Amniotic epithelial cell (primary cell): ENCODE measurements at regions not wholly inside any gene's neighbourhood (a gene's known extent, or its start where the extent isn't known, plus 50 kb on each side); places are given as distances from the start of the nearest gene placed in this dataset.

ENCODE experiments used
- DNase-seq: peaks from one replicate; pipeline ENCODE4 v3.0.0-alpha.2; 2010; ENCODE audit warnings: low read depth

GRCh38 chr9:113785334-113785733, 90.8 kb upstream of the ZNF618 start:
- no peak for DNase-seq

- DNase-seq = no peak
Measured at GRCh38 chr9:113786071-113786470, 90.0 kb upstream of the ZNF618 start.

GRCh38 chr9:113787871-113788270, 88.2 kb upstream of the ZNF618 start:
- DNase-seq = no peak

GRCh38 chr9:113788616-113789330, 87.3 kb upstream of the ZNF618 start:
- no peak for DNase-seq

- no peak for DNase-seq
Measured at GRCh38 chr9:113790093-113790492, 86.0 kb upstream of the ZNF618 start.

- no peak for DNase-seq
Measured at GRCh38 chr9:113793558-113793957, 82.6 kb upstream of the ZNF618 start.

GRCh38 chr9:113794721-113795120, 81.4 kb upstream of the ZNF618 start:
- DNase-seq = no peak

GRCh38 chr9:113795811-113796392, 80.2 kb upstream of the ZNF618 start:
- no peak for DNase-seq

GRCh38 chr9:113796646-113797426, 79.3 kb upstream of the ZNF618 start:
- no peak for DNase-seq

GRCh38 chr9:113798062-113799030, 77.8 kb upstream of the ZNF618 start:
- no peak for DNase-seq

- DNase-seq = no peak
Measured at GRCh38 chr9:113800276-113800675, 75.8 kb upstream of the ZNF618 start.

GRCh38 chr9:113803811-113804589, 72.1 kb upstream of the ZNF618 start:
- DNase-seq = no peak

GRCh38 chr9:113805486-113806132, 70.5 kb upstream of the ZNF618 start:
- no peak for DNase-seq

- DNase-seq = peak; percentile 44
Measured at GRCh38 chr9:113807173-113808061, 68.7 kb upstream of the ZNF618 start.

- DNase-seq = peak; percentile 86
Measured at GRCh38 chr9:113808391-113809358, 67.4 kb upstream of the ZNF618 start.

- DNase-seq = no peak
Measured at GRCh38 chr9:113817171-113817570, 58.9 kb upstream of the ZNF618 start.

GRCh38 chr9:113818391-113818790, 57.7 kb upstream of the ZNF618 start:
- no peak for DNase-seq

GRCh38 chr9:113822315-113822714, 53.8 kb upstream of the ZNF618 start:
- no peak for DNase-seq
